HepG2 (cell line): ENCODE measurements at regions not wholly inside any gene's neighbourhood (a gene's known extent, or its start where the extent isn't known, plus 50 kb on each side); places are given as distances from the start of the nearest gene placed in this dataset.

Experiments used
- ATAC-seq: fragments of 200-7000 bp; cut with Tn5 transposase; 3 replicates; pipeline ENCODE4 v1.9.1; 2020; ENCODE audit warnings: mild to moderate bottlenecking, moderate library complexity
- BruUV-seq: library from RNA; stranded (reverse); fragments of 400-500 nt; replicated peaks from 2 replicates; lab custom pipeline; 2021; lab: Mats Ljungman, UMichigan
- CTCF ChIA-PET: fragments of 300-600 bp; formaldehyde crosslinking; extraction: SDS; loops from one replicate; lab custom pipeline; 2021; ENCODE audit warnings: low total read pairs, inconsistent platforms, low intra/inter-chr PET ratio; lab: Yijun Ruan, JAX
- POLR2A ChIA-PET: fragments of 350-600 bp; sonication (Branson Sonifier 250); formaldehyde crosslinking; loops from one replicate; lab custom pipeline; 2020; ENCODE audit warnings: antibody characterized with exemption, inconsistent platforms; lab: Yijun Ruan, JAX
- DNase-seq: peaks from one replicate; pipeline ENCODE4 v3.0.0-alpha.2; 2015; ENCODE audit warnings: low spot score
- FAIRE-seq: peaks from 3 replicates; lab custom pipeline; 2011; peaks lifted over from hg19 to GRCh38; lab: Jason Lieb, UNC
- H2AFZ ChIP-seq: one replicate; pipeline ENCODE4 v1.6.1; 2011; ENCODE audit warnings: low read length, inconsistent platforms
- H3K27ac ChIP-seq: fragments of 300-600 bp; 3 replicates; pipeline ENCODE4 v1.8.0; 2011; ENCODE audit warnings: mixed run types, mild to moderate bottlenecking, mixed read lengths, low read length, inconsistent platforms; ENCODE audit not compliant: insufficient read depth; ENCODE audit errors: extremely low read length
- H3K27me3 ChIP-seq, 2 experiments: fragments of 200-600 bp in 1 of 2; 2 replicates in 1 of 2; 3 replicates in 1 of 2; pipeline versions ENCODE4 v1.6.0 to v1.8.0; 2011; ENCODE audit warnings: low read length in 2 of 2, mild to moderate bottlenecking in 2 of 2, moderate library complexity in 2 of 2, inconsistent platforms in 1 of 2; ENCODE audit not compliant: insufficient read depth in 2 of 2, control insufficient read depth in 1 of 2
- H3K36me3 ChIP-seq, 2 experiments: fragments of 200-600 bp in 1 of 2; replicated peaks in 1 of 2; 2 replicates in 1 of 2; 3 replicates in 1 of 2; pipeline versions ENCODE4 v1.5.1 to v1.8.0; 2011; ENCODE audit warnings: low read length in 2 of 2, inconsistent platforms in 1 of 2; ENCODE audit not compliant: insufficient read depth in 2 of 2, control insufficient read depth in 1 of 2
- H3K4me1 ChIP-seq: 2 replicates; pipeline ENCODE4 v1.5.1; 2012; ENCODE audit warnings: low read length, inconsistent platforms; ENCODE audit not compliant: insufficient read depth
- H3K4me2 ChIP-seq: 2 replicates; pipeline ENCODE4 v1.6.0; 2011; ENCODE audit warnings: low read depth, low read length, inconsistent platforms
- H3K4me3 ChIP-seq, 3 experiments: fragments of 200-600 bp in 1 of 3; sonication (generic), shearing (Covaris generic) in 1 of 3; replicated peaks in 1 of 3; 2 replicates each; pipeline ENCODE4 v1.5.1; 2011 to 2016; ENCODE audit warnings: low read length in 3 of 3, inconsistent platforms in 2 of 3, low read depth in 2 of 3, mild to moderate bottlenecking in 2 of 3, control low read depth in 1 of 3, mixed read lengths in 1 of 3; ENCODE audit not compliant: insufficient read depth in 1 of 3
- H3K79me2 ChIP-seq: one replicate; pipeline ENCODE4 v1.6.1; 2011; ENCODE audit warnings: low read length, inconsistent platforms; ENCODE audit not compliant: insufficient read depth
- H3K9ac ChIP-seq: 2 replicates; pipeline ENCODE4 v1.6.0; 2011; ENCODE audit warnings: mild to moderate bottlenecking, low read depth, low read length, inconsistent platforms; ENCODE audit not compliant: insufficient read depth
- H3K9me3 ChIP-seq: 2 replicates; pipeline ENCODE4 v1.5.1; 2012; ENCODE audit warnings: mild to moderate bottlenecking, low read length
- H4K20me1 ChIP-seq: 2 replicates; pipeline ENCODE4 v1.6.0; 2011; ENCODE audit warnings: inconsistent platforms, mild to moderate bottlenecking, low read length, moderate library complexity; ENCODE audit not compliant: insufficient read depth
- ARNT ChIP-seq: fragments of 450-650 bp; IDR thresholded peaks from 2 replicates; pipeline ENCODE4 v1.6.1; 2017
- CAMTA2 ChIP-seq: sonication (generic); formaldehyde crosslinking; IDR thresholded peaks from 2 replicates; pipeline ENCODE4 v1.4.0; 2020; ENCODE audit warnings: mild to moderate bottlenecking, missing genetic modification reagents, borderline replicate concordance
- CTCF ChIP-seq: sonication (generic); formaldehyde crosslinking; IDR thresholded peaks from 2 replicates; pipeline ENCODE4 v1.5.0; 2020; ENCODE audit warnings: mild to moderate bottlenecking, missing genetic modification reagents, moderate library complexity
- GPN1 ChIP-seq: sonication (generic); formaldehyde crosslinking; IDR thresholded peaks from 2 replicates; pipeline ENCODE4 v1.5.1; 2020; ENCODE audit warnings: missing genetic modification reagents, borderline replicate concordance
- GRHL1 ChIP-seq: sonication (generic); formaldehyde crosslinking; conservative IDR thresholded peaks from 2 replicates; pipeline ENCODE4 v1.8.0; 2022; ENCODE audit warnings: missing genetic modification reagents
- IRF9 ChIP-seq: sonication (generic); formaldehyde crosslinking; IDR thresholded peaks from 2 replicates; pipeline ENCODE4 v1.8.0; 2022; ENCODE audit warnings: missing genetic modification reagents, mild to moderate bottlenecking, borderline replicate concordance
- MAFK ChIP-seq, 2 experiments: IDR thresholded peaks in 1 of 2; conservative IDR thresholded peaks in 1 of 2; 2 replicates each; pipeline ENCODE4 v1.6.1; 2011; ENCODE audit warnings: improper control_type of control experiment in 2 of 2, low read length in 2 of 2
- PATZ1 ChIP-seq: sonication (generic); formaldehyde crosslinking; IDR thresholded peaks from 2 replicates; pipeline ENCODE4 v1.4.0; 2020; ENCODE audit warnings: missing genetic modification reagents
- PBX3 ChIP-seq: sonication (generic); formaldehyde crosslinking; IDR thresholded peaks from 2 replicates; pipeline ENCODE4 v1.8.1; 2023; ENCODE audit warnings: missing genetic modification reagents, inconsistent platforms, borderline replicate concordance
- SMC3 ChIP-seq: IDR thresholded peaks from 2 replicates; pipeline ENCODE4 v1.6.1; 2011; ENCODE audit warnings: low read length, improper control_type of control experiment
- STAG1 ChIP-seq: sonication (generic); formaldehyde crosslinking; IDR thresholded peaks from 2 replicates; pipeline ENCODE4 v1.4.0; 2020; ENCODE audit warnings: missing genetic modification reagents
- SUZ12 ChIP-seq: fragments of 150-350 bp; IDR thresholded peaks from 2 replicates; pipeline ENCODE4 v1.6.1; 2014; ENCODE audit warnings: low read depth, low read length
- ZNF12 ChIP-seq: sonication (generic); formaldehyde crosslinking; IDR thresholded peaks from 2 replicates; pipeline ENCODE4 v1.5.0; 2020; ENCODE audit warnings: missing genetic modification reagents
- ZNF337 ChIP-seq: sonication (generic); formaldehyde crosslinking; IDR thresholded peaks from 2 replicates; pipeline ENCODE4 v1.5.1; 2020; ENCODE audit warnings: missing genetic modification reagents, low read depth, mild to moderate bottlenecking, borderline replicate concordance
- ZNF383 ChIP-seq: sonication (generic); formaldehyde crosslinking; IDR thresholded peaks from 2 replicates; pipeline ENCODE4 v1.4.0; 2020; ENCODE audit warnings: missing genetic modification reagents, mild to moderate bottlenecking, borderline replicate concordance
- ZNF605 ChIP-seq: sonication (generic); formaldehyde crosslinking; IDR thresholded peaks from 2 replicates; pipeline ENCODE4 v1.8.0; 2022; ENCODE audit warnings: mild to moderate bottlenecking, missing genetic modification reagents
- ZNF672 ChIP-seq: sonication (generic); formaldehyde crosslinking; IDR thresholded peaks from 2 replicates; pipeline ENCODE4 v1.8.1; 2022; ENCODE audit warnings: missing genetic modification reagents
- WGBS: methylation state at CpG from one replicate; pipeline ENCODE4 v1.1.6; 2017; ENCODE audit warnings: low lambda C conversion rate; 5-methylcytosine and 5-hydroxymethylcytosine counted together
- in situ Hi-C: cut with HindIII; loops from 2 replicates; pipeline ENCODE4 v1.10.0; 2017; ENCODE audit warnings: low pct_unique_long_range_greater_than_20kb; ENCODE audit not compliant: extremely low pct_ligation_motif_present
- intact Hi-C: fragments of 100-400 bp; cut with micrococcal nuclease; formaldehyde crosslinking; loops from one replicate; pipeline ENCODE4 v1.10.0; 2022; ENCODE audit not compliant: unreplicated experiment

- H3K4me2 ChIP-seq, result no peak overlapping the region
- ChIA-PET POLR2A (no interaction called here), CTCF (no interaction called here)
- DNase-seq (peak; percentile 49), FAIRE-seq (peak; percentile 82), ATAC-seq (peak; percentile 96)
- H3K27ac ChIP-seq, result no peak overlapping the region
- H3K9me3 ChIP-seq, result no peaks in the 10 kb centered on the region
- no TSS peak for BruUV-seq
- H3K27me3 ChIP-seq, result peaks cover 0 to 10% of the 10 kb centered on the region in 2 experiments; a peak in 1 of 5 replicates
- no peak overlapping the region for H3K4me3 ChIP-seq
- H3K4me1 ChIP-seq, result no peaks in the 10 kb centered on the region
- H2AFZ ChIP-seq, result no peak overlapping the region
- WGBS, result under 1% methylated on average over 7 of the region's 7 CpGs
- no peaks in the 10 kb centered on the region for H4K20me1 ChIP-seq
- H3K9ac ChIP-seq, result no peak overlapping the region
- no peaks in the 10 kb centered on the region for H3K36me3 ChIP-seq
- in situ Hi-C loops (no loop called here), intact Hi-C loops (loop anchor here (2.0 to 5.0 kb wide), 2 partner anchors 48 to 126 kb away; no protein-coding TSS in a partner anchor)
- H3K79me2 ChIP-seq, result no peaks in the 10 kb centered on the region
- TF ChIP-seq SMC3 (peak; percentile 63; the same call in 1 of the 2 replicates), GPN1 (CRISPR knock-in tag) (no peak), ZNF672 (CRISPR knock-in tag) (no peak), CTCF (CRISPR knock-in tag) (peak; percentile 67), PATZ1 (CRISPR knock-in tag) (no peak), IRF9 (CRISPR knock-in tag) (no peak), PBX3 (CRISPR knock-in tag) (no peak), ARNT (no peak), MAFK (conservative IDR thresholded peaks at IDR 0.05 in 1 of 2, IDR thresholded peaks at IDR 0.05 in 1 of 2; ENCODE audit: low read length in 2 of 2) (no peak), SUZ12 (no peak), ZNF337 (CRISPR knock-in tag) (no peak), CAMTA2 (no peak), ZNF383 (CRISPR knock-in tag) (no peak), GRHL1 (CRISPR knock-in tag) (no peak), ZNF12 (peak; percentile 59; the same call in 1 of the 2 replicates), STAG1 (peak; percentile 50), ZNF605 (no peak)
Observed at GRCh38 chr12:58176296-58176869, 235.0 kb downstream of the ATP23 start.
